ENCODE measurements at regions not wholly inside any gene's neighbourhood (a gene's known extent, or its start where the extent isn't known, plus 50 kb on each side); places are given as distances from the start of the nearest gene placed in this dataset.

- no peak for DNase-seq (ENCODE audit: low read depth)
These were observed 134.9 kb upstream of the LRFN2 start for GRCh38 chr6:40722091-40722490.

- DNase-seq (ENCODE audit: low read depth) = no peak
These were observed 134.2 kb upstream of the LRFN2 start for GRCh38 chr6:40721271-40721952.

DNA sequence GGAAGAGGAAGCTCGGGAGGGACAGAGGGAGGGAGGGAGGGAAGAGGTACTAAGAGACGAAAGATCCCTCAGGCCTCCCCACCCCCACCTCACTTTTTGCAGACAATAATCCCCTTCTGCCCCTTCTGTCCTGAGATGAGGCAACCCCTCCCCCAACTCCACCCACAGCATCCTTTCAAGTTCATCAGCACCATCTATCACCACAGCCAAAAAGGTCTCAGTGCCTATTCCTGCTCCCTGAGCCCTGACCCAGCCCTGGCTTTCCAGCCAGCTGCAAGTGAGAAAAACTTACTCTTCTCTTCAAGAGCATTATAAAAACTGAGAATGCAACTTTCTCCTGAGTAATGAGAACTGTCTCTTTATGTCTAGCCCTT, 133.2 kb upstream of the LRFN2 start:
- DNase-seq (ENCODE audit: low read depth) = no peak

- DNase-seq (ENCODE audit: low read depth) = no peak
These were observed 132.7 kb upstream of the LRFN2 start for GRCh38 chr6:40719671-40720374.

GRCh38 chr6:40718401-40718800, 131.2 kb upstream of the LRFN2 start:
- no peak for DNase-seq (ENCODE audit: low read depth)

- no peak for DNase-seq (ENCODE audit: low read depth)
These were observed 130.4 kb upstream of the LRFN2 start for GRCh38 chr6:40717411-40718057.

DNA sequence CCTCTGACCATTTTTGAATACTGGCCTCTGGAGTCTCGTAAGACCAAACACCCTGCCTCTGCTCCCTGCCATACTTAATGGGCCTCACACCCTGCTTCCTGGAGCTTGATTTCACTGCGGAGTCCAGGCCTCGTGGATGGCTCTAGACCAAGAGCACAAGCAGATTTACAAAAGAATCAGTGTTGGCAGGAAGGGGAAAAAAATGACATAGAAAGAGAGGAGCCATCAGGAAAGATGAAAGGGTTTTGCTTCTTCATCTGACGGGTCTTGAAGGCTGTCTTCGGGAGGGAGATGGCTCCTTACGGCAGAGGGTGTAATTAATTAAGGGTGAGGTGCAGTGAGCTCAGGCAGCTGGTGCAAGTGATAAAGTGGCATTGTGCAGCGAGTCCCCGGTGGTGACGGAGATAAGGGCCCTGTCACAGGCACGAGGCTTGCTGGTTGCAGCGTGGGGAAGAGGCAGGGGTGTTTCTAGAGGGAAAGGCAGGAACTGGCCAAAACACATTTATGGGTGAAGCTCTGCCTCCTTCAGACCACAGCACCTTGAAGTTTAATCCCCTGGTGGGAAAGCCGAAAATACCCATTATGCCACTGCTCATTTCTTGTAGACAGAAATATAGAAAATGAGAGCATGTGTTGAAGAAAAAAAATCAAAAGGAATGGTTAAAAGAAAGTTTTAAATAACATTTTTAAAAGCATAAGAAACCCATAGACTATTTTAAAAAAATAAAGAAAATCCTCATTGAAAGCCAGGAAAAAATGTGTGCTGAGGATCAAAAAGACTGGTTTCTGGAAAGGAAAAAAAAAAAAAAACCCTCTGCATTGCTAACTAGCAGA, 128.6 kb upstream of the LRFN2 start:
- DNase-seq (ENCODE audit: low read depth) = no peak

DNA sequence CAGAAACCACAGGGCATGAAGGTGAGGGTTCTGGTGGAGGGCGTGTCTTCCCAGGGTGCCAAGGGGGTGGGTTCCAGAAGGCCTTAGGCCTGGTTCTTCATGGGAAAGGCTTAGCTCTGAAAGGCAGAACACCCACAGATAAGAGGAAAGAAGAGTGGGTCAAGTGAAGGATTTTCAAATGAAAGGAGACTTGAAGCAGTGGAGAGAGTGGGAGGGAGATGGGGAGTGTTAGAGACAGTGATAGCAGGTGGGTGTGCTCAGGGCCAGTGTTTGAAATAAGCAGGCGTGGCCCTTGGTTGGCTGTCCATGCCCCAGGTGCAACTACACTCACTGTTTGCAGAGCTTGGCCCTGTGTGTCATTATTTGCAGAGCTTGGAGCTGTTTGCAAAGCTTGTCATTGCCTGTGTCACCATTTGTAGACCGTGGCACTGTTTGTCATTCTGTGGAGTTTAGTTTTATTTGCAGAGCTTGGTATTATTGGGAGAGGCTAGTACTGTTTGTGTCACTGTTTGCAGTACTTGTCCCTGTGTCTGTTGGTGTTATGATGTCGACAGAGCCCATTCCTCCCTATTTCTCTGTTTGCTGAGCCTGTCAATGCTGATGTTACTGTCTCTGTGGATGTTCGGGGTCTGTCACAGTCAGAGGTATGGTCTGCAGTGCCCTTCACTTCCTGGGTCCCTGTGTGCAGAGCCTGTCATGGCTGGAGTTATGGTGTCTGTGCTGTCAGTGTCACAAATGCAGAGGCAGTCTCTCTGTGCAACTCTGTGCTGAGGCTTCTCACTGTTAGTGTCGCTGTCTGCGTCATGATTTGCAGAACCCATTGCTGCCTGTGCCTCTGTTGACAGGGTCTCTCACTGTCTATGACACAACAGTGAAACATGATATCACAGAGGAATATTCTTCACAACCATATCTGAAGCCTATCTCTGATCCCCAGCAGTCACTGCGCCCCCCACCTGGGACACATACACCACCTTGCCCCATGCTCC, 127.7 kb upstream of the LRFN2 start:
- DNase-seq (ENCODE audit: low read depth) = no peak

GRCh38 chr6:40714143-40714542, 127.0 kb upstream of the LRFN2 start:
- no peak for DNase-seq (ENCODE audit: low read depth)

DNA sequence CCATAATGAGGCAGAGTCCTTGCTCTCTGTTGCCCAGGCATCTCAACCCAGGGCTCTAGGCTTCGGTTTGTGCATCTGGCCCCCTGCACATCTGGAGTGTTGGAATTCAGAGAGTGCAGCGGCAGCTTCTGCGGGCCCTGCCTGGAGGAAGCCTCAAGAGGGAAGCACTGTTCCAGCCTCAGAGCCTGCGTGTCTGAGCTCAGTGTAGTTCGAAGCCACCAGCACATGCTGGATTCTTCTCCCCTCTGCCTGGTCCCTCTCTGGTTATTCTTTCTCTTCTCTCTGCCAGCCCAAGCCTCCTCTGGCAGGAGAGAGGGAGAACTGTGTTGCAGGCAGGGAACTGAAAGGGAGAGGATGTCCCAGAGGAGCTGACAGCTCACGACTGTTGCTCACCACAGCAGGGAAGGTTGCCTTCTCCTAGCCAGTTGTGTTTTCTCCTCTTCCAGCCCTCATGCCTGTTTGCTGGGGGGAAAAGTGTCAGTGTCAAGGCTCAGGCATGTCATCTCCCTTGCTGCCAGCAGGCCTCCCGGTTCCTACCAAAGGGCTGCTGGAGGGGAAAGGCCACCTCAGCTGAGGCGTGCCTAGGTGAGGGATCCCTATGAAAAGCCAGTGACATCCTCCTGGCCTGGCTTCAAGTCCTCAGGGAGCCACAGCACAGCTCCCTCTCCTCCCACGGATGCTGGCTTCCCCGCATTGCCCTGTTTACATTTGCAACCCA, 126.0 kb upstream of the LRFN2 start:
- no peak for DNase-seq (ENCODE audit: low read depth)

GRCh38 chr6:40710626-40711330, 123.6 kb upstream of the LRFN2 start:
- peak; percentile 17 for DNase-seq (ENCODE audit: low read depth)

DNA sequence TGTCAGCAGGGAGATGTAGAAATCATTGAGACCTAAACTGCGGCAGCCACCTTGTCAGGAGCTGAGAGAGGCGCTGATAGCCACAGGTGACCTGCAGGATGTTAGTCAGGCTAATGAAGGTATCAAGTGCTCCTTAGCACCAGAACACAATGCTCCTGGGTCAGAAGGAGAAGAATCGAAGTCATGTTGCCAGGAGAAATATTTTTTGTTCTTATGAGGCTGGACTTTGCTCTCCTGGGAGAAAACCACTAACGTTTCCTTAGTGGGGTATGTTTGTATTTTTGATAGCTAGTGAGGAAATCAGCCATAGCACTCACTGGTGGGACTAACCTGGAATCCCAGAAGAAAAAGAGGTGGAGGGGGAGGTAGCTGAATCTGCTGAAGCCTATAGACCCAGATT, 120.9 kb upstream of the LRFN2 start:
- no peak for DNase-seq (ENCODE audit: low read depth)

DNA sequence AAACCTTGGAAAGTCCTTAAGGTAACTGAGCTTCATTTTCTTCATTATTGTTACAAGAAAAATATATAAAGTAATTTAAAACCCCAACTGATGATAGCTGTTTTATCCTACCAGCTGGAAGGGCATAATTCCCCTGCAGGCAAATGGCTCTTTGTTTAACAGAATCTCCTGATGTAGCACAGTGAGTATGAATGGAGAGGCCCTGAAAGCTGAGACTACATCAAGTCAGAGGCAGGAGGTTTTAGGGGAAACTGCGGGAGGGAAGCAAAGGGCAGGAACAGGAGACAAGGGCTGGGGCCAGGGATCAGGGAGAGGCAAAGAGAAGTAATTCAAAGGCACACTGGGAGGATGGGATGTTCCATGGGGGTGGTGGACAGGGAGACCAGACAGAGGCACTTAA, 119.0 kb upstream of the LRFN2 start:
- DNase-seq (ENCODE audit: low read depth) = no peak

- no peak for DNase-seq (ENCODE audit: low read depth)
These were observed 118.2 kb upstream of the LRFN2 start for GRCh38 chr6:40705354-40705753.

GRCh38 chr6:40701352-40702007, 114.3 kb upstream of the LRFN2 start:
- DNase-seq (ENCODE audit: low read depth) = no peak

- no peak for DNase-seq (ENCODE audit: low read depth)
These were observed 112.9 kb upstream of the LRFN2 start for GRCh38 chr6:40700006-40700580.

DNA sequence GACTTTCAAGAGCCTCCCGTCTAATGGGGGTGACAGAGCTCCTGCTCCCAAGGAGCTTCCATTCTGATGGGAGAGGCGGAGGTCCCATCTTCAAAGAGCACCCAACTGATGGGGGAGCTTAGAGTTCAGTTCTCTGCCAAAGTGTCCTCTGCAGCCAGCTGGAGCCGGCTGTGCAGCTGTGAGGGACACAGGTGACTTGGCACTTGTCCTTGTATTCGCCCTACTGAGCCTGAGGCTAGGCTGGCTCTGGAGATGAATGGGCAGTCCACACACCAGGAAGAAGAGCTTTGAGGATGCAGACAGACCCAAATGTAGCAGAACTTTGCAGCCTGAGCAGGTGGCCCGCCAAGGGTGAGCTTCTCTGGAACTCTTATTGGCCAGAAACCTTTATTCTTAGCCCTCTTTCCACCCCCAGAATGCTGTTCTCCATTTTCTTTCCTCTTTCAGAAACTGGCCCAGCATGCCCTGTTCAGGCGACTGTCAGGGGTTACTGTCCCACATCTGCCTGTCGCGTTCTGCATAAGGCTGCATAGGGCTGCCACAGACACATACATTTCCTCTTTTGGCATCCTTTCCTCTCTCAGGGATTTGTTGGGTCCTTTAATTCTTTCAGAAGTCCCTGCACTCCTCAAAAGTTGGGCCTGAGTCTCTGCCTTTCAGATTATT, 108.7 kb upstream of the LRFN2 start:
- DNase-seq (ENCODE audit: low read depth) = no peak

DNA sequence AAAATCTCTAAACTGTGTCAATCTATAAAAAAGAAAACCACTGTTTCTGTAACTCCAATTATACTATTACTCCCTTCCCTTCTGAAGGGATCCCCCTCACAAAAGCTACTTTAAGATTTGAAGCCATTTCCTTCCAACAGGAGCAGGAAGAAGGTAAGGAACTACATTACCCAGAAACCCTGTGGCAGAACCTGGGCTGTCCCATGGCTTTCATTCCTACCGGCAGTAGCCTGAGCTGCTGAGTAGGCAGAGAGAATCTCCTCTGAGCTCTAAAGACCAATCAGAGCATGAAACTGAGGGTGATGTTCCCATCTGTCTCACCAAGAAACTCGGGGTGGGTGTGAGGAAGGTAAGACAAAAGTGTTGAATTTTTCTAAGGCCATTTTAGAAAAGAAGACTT, 108.0 kb upstream of the LRFN2 start:
- no peak for DNase-seq (ENCODE audit: low read depth)

All from forelimb muscle (tissue), 1 donor.